IPS-15b (cell line): ENCODE measurements at regions not wholly inside any gene's neighbourhood (a gene's known extent, or its start where the extent isn't known, plus 50 kb on each side); places are given as distances from the start of the nearest gene placed in this dataset.

Source experiments
- H3K27me3 ChIP-seq: one replicate; pipeline ENCODE4 v1.6.1; 2013; ENCODE audit warnings: low read length; ENCODE audit not compliant: control insufficient read depth, insufficient read depth
- H3K36me3 ChIP-seq: one replicate; pipeline ENCODE4 v1.6.1; 2013; ENCODE audit warnings: low read length; ENCODE audit not compliant: control insufficient read depth, insufficient read depth
- H3K4me1 ChIP-seq: one replicate; pipeline ENCODE4 v1.6.1; 2013; ENCODE audit warnings: mild to moderate bottlenecking, low read length; ENCODE audit not compliant: control insufficient read depth, insufficient read depth
- H3K4me3 ChIP-seq: one replicate; pipeline ENCODE4 v1.5.1; 2013; ENCODE audit warnings: low read depth, low read length
- H3K9ac ChIP-seq: one replicate; pipeline ENCODE4 v1.6.1; 2013; ENCODE audit warnings: low read depth, mild to moderate bottlenecking, low read length
- H3K9me3 ChIP-seq: one replicate; pipeline ENCODE4 v1.6.1; 2013; ENCODE audit warnings: mild to moderate bottlenecking, low read length; ENCODE audit not compliant: control insufficient read depth, insufficient read depth

- Histone ChIP-seq H3K9ac (no peak overlapping the region), H3K4me3 (no peak overlapping the region), H3K27me3 (no peaks in the 10 kb centered on the region), H3K4me1 (no peaks in the 10 kb centered on the region), H3K9me3 (no peaks in the 10 kb centered on the region), H3K36me3 (no peaks in the 10 kb centered on the region)
These were observed 2170.8 kb upstream of the PCDH20 start for GRCh38 chr13:63586467-63586866.

DNA sequence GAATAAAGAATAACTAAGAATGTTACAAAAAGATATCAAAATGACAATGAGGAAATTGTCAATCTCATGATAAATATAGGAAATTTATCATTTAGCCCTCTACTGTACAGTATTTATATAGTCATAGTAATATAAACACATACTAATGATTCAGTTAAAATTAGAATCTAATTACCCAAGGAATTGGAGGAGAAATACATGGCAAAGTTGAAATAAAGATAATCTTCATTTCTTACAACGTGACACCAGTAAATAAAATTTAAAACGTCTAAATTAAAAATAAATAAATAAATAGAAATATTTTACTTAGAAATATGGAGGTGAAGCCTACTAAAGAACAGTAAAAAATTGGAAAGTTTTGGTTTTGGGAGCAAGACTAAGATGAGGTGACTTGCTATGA, 2163.1 kb upstream of the PCDH20 start:
- H3K27me3 ChIP-seq = no peaks in the 10 kb centered on the region
- no peaks in the 10 kb centered on the region for H3K36me3 ChIP-seq
- no peak overlapping the region for H3K9ac ChIP-seq
- no peaks in the 10 kb centered on the region for H3K4me1 ChIP-seq
- H3K9me3 ChIP-seq = no peaks in the 10 kb centered on the region
- H3K4me3 ChIP-seq = no peak overlapping the region

- H3K4me1 ChIP-seq = no peaks in the 10 kb centered on the region
- no peaks in the 10 kb centered on the region for H3K9me3 ChIP-seq
- H3K9ac ChIP-seq = no peak overlapping the region
- no peaks in the 10 kb centered on the region for H3K36me3 ChIP-seq
- H3K27me3 ChIP-seq = no peaks in the 10 kb centered on the region
- no peak overlapping the region for H3K4me3 ChIP-seq
These were observed 2151.4 kb upstream of the PCDH20 start for GRCh38 chr13:63567031-63567430.

- H3K4me3 ChIP-seq = no peak overlapping the region
- H3K36me3 ChIP-seq = no peaks in the 10 kb centered on the region
- H3K27me3 ChIP-seq = no peaks in the 10 kb centered on the region
- peaks cover 4% of the 10 kb centered on the region for H3K4me1 ChIP-seq
- H3K9me3 ChIP-seq = no peaks in the 10 kb centered on the region
- H3K9ac ChIP-seq = no peak overlapping the region
These were observed 2138.5 kb upstream of the PCDH20 start for GRCh38 chr13:63554157-63554556.

DNA sequence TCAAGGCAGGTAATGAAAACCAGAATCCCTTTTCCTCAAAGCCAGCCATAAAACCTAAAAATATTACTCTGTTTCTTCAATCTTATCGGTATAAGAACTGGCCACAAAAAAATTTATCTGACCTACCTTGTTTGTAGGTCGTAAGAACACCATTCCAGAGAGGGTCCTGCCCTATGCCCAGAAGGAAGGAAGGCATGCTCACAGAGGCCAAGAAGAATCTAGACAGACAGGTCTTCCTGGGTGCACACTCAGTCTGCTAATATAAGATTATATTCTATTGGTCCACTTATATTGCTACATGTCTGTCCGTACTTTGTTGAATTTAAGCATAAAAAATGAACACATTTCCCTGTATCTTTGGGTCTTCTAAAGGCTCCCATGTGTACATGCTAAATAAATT, 2136.1 kb upstream of the PCDH20 start:
- Histone ChIP-seq H3K9ac (no peak overlapping the region), H3K4me3 (no peak overlapping the region), H3K9me3 (no peaks in the 10 kb centered on the region), H3K4me1 (peaks cover under 1% of the 10 kb centered on the region), H3K27me3 (no peaks in the 10 kb centered on the region), H3K36me3 (no peaks in the 10 kb centered on the region)

GRCh38 chr13:63546524-63546923, 2130.9 kb upstream of the PCDH20 start:
- Histone ChIP-seq H3K4me3 (no peak overlapping the region), H3K36me3 (no peaks in the 10 kb centered on the region), H3K9me3 (no peaks in the 10 kb centered on the region), H3K9ac (no peak overlapping the region), H3K4me1 (no peaks in the 10 kb centered on the region), H3K27me3 (peaks cover 16% of the 10 kb centered on the region)

DNA sequence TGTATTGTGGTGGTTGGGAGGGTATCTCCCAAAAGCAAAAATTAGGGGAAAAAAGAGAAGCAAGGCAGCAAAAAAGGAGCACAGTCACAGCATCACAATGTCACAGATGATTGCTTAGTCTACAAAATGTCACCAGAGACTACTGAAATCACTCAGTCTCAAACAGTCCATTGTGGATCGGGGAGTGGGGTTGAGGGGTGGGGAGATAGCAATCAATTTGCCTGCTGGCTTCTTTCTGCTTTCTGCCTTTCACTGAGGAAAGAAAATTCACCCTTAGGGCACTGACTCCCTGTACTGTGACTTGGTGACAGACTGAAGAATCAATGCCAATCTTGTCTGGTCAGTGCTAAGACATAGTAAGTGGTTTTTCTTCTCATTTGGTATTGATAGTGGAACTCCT, 2127.1 kb upstream of the PCDH20 start:
- Histone ChIP-seq H3K9ac (no peak overlapping the region), H3K4me3 (no peak overlapping the region), H3K36me3 (no peaks in the 10 kb centered on the region), H3K27me3 (peaks cover 31% of the 10 kb centered on the region), H3K9me3 (no peaks in the 10 kb centered on the region), H3K4me1 (no peaks in the 10 kb centered on the region)

DNA sequence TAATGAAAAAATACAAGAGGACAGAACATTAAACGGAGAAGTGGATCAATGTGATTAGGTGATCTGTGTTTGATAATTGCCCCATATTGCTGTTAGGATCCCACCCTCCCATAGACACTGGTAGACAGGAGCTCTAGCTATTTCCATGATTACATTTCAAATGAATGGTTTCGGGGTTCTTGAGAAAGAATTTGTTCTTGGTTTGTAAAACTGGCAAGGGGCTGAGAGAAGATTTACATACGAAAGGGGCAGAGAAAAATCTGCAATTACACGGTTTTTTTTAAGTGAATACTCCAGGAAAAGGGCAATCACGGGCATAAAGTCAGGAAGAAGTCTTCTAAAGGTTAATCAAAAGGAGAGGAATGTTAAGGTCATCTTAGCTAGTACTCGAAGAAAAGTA, 2125.7 kb upstream of the PCDH20 start:
- Histone ChIP-seq H3K9ac (no peak overlapping the region), H3K4me3 (no peak overlapping the region), H3K36me3 (no peaks in the 10 kb centered on the region), H3K9me3 (no peaks in the 10 kb centered on the region), H3K4me1 (no peaks in the 10 kb centered on the region), H3K27me3 (peaks cover 31% of the 10 kb centered on the region)

DNA sequence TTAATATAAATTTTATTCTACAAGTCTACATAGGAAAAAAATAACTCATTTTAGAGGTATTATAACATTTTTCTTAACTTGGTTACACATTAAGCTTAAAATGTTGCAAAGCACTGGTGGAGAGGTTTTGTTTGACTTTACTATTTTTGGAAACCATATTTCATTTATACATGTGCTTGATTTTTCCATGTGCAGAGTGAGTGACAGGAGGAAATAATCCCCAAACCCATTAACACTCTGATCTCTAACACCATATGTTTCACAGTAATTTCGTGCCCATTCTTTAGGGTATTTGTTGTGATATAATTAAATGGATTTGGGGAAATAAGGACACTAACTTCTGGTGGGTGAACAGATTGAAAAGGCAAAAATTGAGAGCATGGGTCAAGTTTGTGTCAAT, 2124.4 kb upstream of the PCDH20 start:
- H3K9me3 ChIP-seq = no peaks in the 10 kb centered on the region
- no peaks in the 10 kb centered on the region for H3K36me3 ChIP-seq
- peaks cover 31% of the 10 kb centered on the region for H3K27me3 ChIP-seq
- no peak overlapping the region for H3K9ac ChIP-seq
- no peak overlapping the region for H3K4me3 ChIP-seq
- no peaks in the 10 kb centered on the region for H3K4me1 ChIP-seq

DNA sequence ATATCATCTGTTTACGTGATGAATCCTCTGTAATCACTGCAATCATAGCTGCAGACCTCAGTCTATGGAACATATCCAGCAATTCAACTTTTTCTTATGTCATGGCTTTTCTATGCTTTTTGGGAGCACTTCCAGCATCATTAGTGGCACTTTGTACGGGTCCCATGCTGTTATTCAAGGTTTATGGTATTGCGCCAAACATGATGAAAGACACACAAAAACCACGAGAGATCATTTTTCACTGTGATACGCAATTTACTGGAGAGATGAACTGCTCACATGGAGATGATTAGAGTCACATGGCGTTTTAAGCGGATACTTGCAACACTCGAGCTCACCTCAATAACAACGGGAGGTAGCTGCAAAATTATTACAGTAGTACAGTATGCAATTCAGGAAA, 2101.7 kb upstream of the PCDH20 start:
- Histone ChIP-seq H3K4me1 (no peaks in the 10 kb centered on the region), H3K36me3 (no peaks in the 10 kb centered on the region), H3K4me3 (no peak overlapping the region), H3K9me3 (no peaks in the 10 kb centered on the region), H3K27me3 (no peaks in the 10 kb centered on the region), H3K9ac (no peak overlapping the region)

DNA sequence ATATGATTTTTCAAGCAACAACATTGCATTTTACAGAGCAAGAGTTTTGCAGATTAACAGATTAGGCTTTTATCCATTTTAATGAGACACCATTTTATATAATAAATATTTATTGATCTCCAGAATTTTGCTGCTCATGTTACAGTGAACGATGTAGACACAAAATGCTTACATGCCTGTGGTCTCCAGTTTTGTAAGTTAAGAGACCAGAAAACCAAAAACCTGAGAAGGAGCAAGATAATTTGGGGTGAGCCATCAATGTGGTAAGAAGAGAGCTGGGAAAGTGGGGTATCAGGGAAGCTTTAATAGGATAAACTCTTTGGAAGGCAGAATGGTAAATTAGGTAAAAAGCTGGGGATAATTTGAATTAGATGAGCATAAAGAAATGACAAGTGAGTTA, 2100.5 kb upstream of the PCDH20 start:
- Histone ChIP-seq H3K36me3 (no peaks in the 10 kb centered on the region), H3K4me1 (no peaks in the 10 kb centered on the region), H3K27me3 (no peaks in the 10 kb centered on the region), H3K9me3 (no peaks in the 10 kb centered on the region), H3K4me3 (no peak overlapping the region), H3K9ac (no peak overlapping the region)

DNA sequence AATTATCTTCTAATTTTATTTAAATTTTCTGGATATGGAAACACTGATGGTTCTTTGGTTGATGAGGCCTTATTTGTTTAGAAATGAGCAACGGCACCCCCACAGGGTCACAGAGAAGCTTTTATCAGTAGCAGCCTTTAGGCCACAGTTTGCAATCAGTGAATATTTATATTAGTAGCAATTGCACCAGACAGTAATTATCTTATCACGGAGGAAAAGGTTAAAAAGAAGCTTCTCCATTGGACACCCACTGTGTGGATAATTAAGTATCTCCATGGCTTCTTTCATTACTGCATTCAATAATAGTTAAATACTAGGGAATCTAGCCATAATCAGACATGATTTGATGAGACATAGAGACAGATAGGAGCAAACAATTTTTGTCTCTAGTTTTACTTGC, 2099.2 kb upstream of the PCDH20 start:
- no peaks in the 10 kb centered on the region for H3K4me1 ChIP-seq
- H3K36me3 ChIP-seq = no peaks in the 10 kb centered on the region
- no peaks in the 10 kb centered on the region for H3K27me3 ChIP-seq
- H3K4me3 ChIP-seq = no peak overlapping the region
- H3K9ac ChIP-seq = no peak overlapping the region
- no peaks in the 10 kb centered on the region for H3K9me3 ChIP-seq

GRCh38 chr13:63512095-63512494, 2096.4 kb upstream of the PCDH20 start:
- H3K9me3 ChIP-seq = no peaks in the 10 kb centered on the region
- H3K4me1 ChIP-seq = no peaks in the 10 kb centered on the region
- no peaks in the 10 kb centered on the region for H3K36me3 ChIP-seq
- no peak overlapping the region for H3K9ac ChIP-seq
- H3K4me3 ChIP-seq = no peak overlapping the region
- no peaks in the 10 kb centered on the region for H3K27me3 ChIP-seq
